ENCODE measurements at regions not wholly inside any gene's neighbourhood (a gene's known extent, or its start where the extent isn't known, plus 50 kb on each side); places are given as distances from the start of the nearest gene placed in this dataset.

DNA sequence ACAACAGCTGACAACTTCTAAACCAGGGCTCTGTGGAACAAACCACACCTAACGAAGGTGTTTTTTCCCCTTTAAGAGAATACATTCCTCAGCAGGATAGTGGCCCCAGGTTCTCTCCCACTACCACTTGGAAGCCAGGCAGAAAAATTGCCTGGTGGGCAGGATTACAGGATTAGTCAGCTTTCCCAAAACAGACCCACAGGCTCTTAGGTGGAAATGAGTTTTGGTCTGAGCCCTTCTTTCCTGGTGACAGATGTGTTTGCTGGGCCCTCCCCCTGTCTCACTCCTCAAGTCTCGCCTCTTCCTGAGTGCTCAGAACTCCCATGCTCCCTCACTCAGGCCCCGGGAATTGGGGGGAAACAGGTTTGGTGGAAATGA is 139.4 kb upstream of the HAAO start:
- peak; percentile 53 for DNase-seq

DNA sequence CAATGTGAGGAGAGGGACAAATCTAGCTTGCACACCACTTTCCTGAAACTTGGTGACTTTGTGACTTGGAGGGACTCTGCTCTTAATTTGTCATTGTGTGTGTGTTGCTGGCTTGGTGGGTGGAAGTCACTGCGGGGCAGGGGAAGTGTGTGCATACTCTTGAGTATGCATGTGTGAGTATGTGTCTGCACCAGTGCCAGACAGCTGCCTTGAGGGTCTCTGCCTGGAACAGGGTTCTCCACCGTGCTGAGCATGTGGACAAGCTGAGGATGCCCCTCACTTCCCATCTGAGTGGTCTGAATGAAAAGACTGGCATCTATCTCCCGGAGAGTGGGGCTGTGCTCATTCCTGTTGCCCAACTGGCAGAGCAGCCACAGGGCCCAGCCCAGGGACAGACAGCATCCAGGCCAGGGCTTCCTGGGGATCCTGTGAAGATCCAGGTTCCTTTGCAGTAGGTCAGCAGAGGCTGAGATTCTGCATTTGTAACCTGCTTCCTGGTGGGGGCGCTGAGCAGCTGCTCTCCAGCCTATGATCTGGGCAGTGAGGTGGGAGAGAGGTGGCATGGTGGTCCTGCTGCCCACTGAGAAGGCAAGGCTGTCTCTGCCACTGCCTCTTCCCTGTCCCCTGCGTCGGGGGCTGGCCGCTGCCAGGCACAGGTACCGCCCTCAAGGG is 138.9 kb upstream of the HAAO start:
- DNase-seq = no peak

DNA sequence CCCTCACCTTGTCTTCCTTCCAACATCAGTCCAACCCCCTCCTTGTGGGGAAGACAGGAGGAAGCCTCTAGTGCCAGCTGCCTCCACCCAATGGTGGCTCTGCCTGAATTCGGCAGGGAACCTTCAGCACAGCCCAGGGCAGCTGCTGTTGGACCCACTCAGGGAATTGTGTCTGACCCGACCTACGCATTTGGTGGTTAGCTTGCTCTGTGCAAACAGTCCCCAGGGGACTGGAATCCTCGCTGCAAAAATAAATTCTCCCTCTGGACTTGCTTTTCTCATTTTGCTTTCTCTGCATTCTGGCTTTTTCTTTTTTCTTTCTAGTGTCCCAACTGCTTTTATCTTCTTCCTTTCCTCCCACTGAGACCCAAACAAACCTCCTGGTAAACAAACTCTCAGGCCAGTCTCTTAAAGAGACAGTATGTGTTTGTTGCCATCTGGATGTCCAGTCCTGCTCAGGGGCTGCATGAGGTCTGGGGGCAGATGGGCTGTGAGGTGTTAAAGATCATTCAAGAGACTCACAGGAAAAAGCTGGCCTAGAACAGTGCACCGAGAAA is 137.7 kb upstream of the HAAO start:
- DNase-seq = no peak

DNA sequence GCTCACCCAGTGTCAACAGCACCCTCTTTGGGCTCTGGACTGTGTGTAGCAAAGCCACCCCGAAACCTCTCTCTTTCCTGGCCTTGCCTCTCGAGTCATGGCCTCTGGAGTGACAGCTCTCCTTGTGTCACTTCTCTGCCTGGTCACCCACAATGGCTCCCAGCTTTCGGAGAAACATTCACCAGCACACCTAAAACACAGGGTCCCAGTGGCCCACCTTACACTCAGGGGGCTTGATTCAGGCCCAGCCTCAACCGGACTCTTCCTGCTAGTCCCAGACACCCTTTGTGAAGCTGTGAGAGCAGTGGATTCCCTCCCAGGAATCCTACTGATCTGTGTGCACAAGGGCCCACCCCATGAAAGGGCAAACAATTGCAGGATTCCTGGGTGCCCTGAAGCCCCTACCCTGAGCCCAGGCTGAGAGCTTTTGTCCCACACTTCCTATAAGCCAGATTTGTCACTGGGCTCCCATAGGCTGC is 137.2 kb upstream of the HAAO start:
- DNase-seq = no peak

DNA sequence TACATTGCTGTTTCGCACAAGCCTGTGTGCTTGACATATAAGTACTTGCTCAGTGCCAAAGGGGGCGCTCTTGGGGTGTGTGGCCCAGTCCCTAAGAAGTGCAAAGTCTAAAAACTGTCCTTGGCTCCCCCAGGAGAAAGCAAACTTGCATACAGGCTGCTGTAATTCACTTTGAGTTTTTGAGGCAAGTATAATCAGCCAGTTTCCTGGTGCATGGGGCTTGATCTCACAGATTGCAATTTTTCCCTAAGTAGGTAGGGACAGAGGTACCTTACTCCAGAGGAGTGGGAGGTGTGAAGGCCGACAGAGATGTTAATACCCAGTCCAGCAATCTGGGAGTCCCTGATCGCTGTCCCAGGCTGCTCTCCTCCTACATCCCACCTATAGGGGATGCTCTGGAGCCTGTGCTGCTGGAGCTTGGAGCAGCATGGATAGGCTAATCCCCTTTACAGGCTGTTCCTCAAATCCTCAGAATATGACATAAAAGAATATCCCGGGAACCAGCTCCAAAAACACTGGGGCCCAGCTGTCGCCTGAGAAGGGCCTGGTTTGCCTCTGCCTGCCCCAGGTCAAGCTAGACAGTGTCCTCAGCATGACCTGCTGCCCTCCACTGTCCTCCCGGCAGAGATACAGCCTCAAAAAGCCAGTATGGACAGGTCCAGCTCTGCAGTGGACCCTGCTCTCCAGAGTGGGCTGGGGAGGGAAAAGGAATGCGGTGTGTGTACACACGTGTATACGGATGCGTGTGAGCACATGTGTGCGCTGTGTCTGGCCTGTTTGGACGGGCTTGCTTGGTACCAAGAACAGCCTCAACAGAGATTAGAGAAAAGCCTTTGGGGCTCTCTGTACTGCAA is 136.5 kb upstream of the HAAO start:
- peak; percentile 85 for DNase-seq

DNA sequence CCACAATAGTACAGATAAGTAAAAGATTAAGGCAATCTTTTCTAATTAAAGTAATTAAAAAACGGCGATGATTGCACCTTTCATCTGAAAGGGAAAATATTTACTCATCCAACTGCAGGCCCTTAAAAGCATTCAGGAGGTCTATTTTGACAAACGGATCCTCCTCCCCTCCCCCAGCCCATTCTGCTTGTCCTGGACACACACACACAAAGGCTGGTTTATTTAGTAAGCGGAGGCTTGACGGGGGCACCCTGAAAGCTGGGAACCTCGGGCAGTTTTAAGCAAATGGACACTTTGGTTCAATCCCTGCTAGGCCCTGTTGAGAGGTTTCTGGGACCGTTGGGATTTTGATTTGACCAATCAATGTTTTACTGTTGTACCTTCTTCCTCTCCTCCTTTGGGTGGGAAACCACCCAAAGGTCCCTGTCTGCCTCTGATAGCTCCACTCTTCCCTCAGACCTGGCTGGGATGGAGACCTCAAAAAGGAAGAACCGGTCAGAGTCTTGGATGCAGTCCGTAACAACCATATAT is 135.8 kb upstream of the HAAO start:
- no peak for DNase-seq

DNA sequence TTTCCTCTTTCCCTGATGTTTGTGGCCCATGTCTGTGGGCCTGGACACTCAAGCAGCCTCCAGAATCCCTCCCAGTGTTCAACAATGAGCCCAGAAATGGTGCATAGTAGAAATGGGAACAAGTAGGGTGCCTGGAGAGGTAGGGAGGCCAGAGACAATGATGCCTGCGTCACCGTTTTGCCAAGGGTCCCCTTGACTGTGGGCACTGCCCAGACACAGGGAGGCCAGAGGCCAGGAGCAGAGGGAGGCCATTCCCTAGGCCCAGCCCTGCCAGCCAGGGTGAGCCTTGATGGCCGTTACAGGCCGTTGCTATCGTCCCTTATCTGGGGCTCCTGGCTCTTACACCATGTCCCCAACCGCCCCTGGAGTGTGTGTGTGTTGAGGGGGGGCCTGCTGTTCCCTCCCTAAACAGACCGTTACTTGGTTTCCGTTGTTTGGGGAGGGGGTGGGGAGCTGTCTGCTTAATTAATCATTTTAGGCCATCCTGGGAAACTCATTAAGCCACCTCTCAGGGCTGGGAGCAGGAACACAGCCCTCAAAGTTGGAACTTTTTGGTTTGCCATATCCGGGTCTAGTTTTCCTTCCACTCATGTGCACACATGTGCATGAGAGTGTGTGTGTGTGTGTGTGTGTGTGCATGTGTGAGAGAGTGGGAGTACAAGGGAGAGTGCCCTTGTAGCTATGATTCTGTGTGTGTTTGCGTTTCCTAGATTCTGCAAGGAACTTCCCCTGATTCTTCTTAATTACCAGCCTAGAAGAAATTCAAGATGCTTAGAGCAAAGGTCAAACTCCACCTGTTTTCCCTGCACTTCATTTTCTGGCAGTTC is 135.2 kb upstream of the HAAO start:
- peak; percentile 62 for DNase-seq

DNA sequence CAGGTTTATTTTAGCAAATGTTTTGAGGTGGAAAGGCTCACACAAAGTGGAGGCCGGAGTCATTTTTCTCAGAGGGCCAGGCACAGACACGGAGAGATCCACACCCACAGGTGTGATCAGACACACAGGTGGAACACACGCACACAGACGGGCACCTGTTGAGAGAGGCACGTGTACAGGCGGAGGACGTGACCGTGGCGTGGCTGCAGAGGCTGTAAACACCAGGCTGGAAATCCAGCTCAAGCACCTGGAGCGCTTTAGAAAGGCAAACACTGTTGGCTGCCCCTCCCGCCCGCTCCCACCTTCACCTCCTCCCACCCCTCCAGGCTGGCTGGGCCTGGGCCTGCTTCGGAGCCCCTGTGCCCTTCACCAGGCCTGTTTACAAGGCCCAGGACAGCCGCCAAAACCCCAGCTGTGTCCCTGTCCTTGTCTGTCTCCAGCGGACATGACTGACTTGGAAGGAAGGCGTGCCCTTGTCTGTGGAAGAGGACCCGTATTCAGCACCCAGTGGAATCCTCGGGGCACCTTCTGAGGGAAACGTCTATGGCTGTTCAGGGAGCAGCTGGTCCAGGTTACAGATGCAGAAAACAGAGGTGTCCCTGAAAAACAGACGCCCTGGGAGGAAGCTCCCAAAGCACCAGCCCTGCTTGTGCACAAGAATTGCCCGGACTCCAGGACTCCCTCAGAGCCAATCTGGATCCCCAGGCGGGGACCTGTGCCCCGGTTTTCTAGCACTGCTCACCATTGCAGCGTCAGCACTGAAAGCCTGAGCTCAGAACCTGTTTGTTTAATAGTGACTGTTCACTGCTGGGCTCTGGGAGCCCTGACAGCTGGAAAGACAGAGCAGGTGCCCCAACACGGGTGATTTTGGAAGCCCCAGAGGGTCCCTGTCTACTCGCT is 134.3 kb upstream of the HAAO start:
- peak; percentile 61 for DNase-seq

DNA sequence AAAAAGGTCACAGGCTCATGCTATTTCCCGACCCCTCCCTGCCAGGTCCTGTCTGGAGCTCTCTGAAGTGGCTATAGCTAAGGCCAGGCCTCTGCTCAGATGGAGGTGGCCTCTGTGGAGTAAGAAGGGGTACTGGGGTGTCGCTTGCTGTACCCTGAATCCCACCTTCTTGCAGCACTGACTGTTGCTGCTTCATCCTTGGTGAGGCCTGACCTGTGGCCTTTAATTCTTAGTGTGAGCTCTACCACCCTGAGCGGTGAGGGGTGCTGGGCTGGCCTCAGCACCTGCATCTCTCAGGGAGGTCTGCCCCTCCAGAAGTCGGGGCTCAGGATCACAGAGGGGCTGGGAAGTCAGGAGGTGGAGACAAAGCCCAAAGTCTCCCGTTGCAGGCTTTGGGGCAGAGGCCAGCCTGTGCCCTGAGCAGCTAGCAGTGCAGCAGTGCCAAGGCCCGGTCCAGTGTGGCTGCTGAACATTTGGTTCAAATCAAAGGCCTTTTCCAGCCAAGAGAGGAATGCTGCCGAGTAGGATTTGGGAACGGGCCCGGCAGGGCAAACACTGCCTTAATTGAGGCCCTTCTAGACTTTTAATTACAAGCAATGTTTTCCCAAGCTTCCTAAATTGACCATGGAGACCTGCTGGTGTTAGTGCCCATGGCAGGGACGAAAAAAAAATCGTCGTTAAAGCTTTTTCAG is 133.5 kb upstream of the HAAO start:
- peak; percentile 75 for DNase-seq

DNA sequence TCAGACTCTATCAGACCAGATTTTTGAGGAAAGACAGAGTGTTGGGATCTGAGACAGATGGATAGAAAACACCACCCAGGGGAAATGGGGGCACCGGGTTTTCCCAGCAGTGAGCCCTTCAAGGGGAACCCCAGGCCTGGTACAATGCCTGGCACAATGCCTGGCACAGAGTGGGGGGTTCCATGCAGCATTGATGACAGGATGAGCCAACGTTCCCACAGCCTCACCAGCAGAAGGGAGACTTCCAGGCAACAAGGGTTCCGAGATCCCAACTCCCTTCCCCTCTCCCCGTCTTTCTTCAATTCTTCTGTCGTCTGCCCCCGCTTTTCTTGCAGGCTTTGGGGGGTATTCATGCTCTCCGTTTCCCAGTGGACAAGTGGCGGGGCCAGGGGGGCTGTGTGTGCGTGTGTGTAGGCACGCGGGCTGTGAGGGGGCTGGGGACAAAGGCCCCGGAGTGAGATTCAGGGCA is 132.1 kb upstream of the HAAO start:
- no peak for DNase-seq

DNA sequence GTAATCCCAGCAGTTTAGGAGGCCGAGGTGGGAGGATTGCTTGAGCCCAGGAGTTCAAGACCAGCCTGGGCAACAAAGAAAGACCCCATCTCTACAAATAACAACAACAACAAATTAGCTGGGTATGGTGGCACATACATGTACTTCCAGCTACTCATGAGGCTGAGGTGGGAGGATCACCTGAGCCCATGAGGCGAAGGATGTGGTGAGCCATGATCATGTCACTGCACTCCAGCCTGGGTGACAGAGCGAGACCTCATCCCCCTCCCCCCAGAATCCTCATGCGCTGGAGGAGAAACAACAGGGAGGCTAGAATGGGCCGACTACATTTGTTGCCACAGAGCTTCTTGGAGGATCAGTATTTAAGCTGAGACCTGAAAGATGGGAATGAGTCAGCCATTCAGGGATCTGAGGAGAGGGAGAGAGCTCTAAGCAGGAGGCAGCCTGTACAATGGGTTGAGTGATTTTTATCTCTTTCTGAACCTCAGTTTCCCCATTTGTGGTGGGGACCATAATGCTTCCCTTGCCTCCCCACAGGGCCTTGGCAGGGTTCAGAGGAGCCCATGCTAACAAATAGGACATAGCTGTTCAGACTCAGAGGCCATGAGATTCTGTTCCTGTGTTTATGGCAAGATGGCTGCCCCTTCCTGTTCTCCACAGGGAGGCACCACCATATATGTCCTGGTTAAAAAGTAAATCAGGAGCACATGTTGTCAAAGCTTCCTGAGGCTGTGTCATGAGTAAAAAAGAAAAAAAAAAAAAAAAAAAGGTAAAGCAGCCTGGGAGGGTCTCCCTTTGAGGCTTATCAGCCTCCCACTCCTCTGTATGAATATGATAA is 131.4 kb upstream of the HAAO start:
- no peak for DNase-seq

DNA sequence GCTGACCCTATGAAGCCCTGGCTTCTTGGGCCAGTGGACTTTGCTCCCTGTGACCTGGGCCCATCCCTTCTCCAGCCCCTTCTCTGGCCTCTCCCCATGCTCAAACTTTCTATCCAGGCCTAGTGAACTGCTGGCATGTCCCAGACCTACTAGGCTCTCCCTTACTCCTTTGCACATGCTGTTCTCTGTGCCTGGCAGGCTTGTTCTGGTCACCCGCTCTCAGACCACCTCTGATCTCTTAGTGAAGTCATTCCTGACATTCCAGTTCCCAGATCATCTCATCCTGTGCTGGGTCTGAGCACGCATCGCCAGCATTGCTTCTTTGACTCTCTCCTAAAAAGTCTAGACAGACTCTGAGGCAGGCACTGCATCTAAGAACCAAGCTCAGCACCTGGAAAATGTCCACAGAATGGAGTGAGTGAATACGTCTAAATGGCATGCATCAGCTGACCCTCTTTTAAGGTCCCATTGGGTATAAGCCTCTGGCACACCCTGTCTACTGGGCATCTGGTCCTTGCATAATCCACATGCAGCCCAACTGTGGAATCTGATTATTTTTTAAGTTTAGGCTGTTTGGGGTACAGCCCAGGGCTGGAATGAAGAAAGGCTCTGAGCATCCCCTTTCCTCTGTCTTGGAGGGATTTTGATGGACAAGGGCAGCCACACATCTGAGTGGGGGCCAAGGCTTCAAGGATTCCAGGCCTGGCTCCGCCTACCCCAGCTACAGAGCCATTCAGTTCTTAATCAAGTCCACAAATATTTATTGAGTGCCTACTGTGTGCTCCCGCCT is 130.6 kb upstream of the HAAO start:
- DNase-seq = peak; percentile 76

DNA sequence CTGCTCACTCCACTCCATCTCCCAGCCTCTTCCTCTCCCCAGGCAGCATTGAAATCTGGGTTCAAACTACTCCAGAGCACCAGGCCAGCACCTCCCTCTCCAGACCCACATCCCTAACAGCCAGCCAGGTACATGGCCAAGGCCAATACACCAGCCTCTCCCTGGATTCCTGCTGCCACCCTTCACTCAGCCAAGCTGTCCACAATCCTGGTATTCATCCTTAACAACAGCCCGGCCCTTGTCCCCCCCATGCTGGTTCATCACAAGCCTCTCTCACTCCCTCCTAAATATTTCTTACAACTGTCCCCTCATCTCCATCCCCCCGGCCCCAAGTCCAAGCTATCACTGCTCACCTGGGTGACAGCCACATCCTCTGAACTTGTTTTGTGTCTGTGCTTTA is 129.9 kb upstream of the HAAO start:
- no peak for DNase-seq

DNA sequence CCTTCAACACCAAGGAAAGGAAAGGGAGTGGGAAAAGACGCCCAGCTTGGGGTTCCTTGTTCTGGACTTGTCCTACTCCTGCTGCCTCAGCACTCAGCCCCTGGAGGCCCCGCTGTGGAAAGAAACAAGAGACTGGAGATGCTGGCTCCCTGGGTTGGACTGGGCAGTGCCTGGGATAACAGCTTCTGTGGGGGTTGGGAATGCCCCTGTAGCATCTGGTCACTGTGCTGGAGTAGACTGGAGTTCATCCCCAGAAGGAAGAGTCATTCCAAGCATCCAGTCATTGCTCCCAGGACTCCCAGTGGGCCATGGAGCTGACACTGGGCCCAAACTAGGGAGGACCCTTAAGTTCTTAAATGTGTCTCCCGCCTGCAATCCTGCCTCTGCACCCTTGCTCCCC is 129.3 kb upstream of the HAAO start:
- DNase-seq = no peak

DNA sequence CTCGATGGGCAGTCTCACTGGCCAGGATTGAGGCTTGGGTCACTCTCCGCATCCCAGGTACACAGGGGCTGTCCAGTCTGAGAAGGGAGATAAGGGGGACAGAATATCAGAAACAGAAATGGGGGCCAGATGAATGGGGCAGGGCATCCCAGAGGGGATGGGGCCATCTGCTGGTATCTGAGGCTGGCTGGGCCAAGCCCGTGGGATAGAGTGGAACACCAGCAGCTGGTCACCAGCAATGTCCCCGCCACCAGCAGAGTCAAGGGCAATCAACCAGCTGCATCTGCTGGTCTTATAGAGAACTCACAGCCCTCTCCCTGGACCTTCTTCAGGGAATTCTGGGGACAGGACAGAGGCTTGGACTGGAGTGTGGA is 128.8 kb upstream of the HAAO start:
- DNase-seq = no peak

DNA sequence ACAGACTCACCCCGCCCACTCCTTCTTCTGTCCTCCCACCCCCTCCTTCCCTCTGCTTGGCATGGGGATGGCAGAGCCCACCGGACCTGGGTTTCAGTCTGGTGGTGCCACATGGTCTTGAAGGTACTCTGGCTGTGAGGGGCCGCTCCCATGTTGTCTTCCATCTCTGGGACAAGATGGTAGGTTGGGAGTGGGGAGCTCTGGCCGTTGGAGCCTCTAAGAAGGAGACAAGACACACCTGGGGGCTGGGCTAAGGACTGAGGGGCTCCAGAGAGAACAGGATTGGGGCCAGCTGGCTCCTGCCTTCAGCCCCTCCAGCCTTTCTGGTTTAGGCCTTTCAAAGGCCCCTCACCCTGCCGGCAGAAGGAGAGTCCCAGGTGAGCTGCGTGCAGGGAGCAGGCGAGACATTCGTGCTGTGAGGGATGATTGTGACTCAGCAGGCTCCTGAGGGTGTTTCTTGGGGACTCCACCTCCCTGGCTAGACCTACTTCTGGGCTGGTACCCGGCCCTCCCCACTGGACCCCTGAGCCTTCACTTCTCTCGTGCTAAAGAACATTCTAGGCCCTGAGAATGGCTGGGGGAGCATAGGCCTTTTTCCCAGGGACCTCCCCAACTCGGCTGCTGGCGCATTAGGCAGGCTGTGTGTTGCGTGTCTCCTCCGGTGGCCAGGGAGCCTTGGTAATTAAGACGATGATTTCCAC is 128.2 kb upstream of the HAAO start:
- no peak for DNase-seq

DNA sequence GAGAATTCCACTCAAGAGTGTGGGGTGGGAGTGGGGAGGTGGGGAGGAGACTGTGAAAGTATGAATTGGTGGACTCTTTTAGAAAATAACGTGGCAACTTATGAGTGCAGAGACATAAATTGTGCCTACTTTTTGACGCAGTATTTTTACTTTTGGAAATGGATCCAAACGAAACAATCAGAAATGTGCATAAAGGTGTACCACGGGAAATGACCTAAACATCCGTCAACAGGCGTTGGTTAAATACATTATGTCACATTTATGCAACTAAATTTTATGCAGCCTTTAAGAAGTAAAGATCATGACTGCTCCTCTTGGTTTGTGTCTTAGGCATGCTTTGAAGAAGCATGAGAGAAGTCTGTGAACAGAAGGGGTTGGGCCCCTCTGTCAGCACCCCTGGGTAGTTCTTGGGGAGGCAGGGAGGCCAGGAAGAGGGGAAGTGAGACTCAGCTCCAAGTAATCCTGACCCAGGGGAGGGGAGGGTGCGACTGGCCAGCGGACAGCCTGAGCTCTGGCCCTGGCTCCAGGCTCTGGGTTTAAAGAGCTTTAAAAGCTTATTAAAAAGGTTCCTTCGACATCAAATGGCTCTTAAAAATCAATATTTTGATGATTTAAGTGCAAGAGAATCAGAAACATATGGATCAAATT is 126.4 kb upstream of the HAAO start:
- no peak for DNase-seq

DNA sequence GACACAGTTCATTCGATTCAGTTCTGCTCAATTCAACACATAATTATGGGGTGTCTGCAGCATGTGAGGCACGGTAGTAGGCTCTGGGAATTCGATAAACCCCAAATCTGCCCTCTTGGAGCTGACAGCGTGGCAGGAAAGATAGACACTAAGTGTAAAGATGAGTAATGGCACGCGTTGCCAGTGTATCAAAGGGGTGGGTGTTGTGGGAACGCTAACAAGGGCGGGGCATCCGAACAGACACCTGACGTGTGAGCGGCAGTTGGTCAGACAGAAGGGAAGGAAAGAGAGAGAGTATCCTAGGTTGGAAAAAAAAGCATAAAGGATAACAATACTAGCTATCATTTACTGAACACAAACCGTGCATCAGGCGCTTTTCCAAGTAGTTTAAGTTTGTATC is 125.7 kb upstream of the HAAO start:
- DNase-seq = no peak

Data from tongue (tissue), 1 donor.